ENCODE measurements at regions not wholly inside any gene's neighbourhood (a gene's known extent, or its start where the extent isn't known, plus 50 kb on each side); places are given as distances from the start of the nearest gene placed in this dataset.
"Not testable (repeated sequence)": the region's sequence is repeated elsewhere in the genome, so short reads cannot be mapped to it uniquely, and the experiment has no call there.

- intact Hi-C loops (cut with micrococcal nuclease; ENCODE audit: unreplicated experiment), result no loop called here
- Mint-ChIP-seq H3K27me3 (ENCODE audit: unreplicated experiment) (no peaks in the 10 kb centered on the region), H3K4me3 (ENCODE audit: low read depth, unreplicated experiment) (no peak overlapping the region), H3K27ac (ENCODE audit: unreplicated experiment) (no peak overlapping the region), H3K4me1 (ENCODE audit: low read depth, unreplicated experiment) (no peaks in the 10 kb centered on the region), H3K9me3 (ENCODE audit: low read depth, unreplicated experiment) (no peaks in the 10 kb centered on the region), H3K36me3 (ENCODE audit: insufficient read depth, unreplicated experiment) (no peaks in the 10 kb centered on the region)
- TF ChIP-seq CTCF (IDR thresholded peaks at IDR 0.05; ENCODE audit: unreplicated experiment), result no peak
- DNase-seq, result no peak
- CTCF ChIA-PET, result no interaction called here
- BruUV-seq (replicated peaks), result no TSS peak
Observed at GRCh38 chr10:45557275-45557905, 115.2 kb downstream of the ZFAND4 start.

GRCh38 chr10:45555795-45556194 is 116.8 kb downstream of the ZFAND4 start:
- H3K36me3 Mint-ChIP-seq (ENCODE audit: insufficient read depth, unreplicated experiment), result no peaks in the 10 kb centered on the region
- BruUV-seq (replicated peaks), result no TSS peak
- DNase-seq, result no peak
- CTCF ChIA-PET, result interaction anchor here (0.7 kb wide), 1 partner anchor 1288 kb away, joined by 3 read pairs; no protein-coding TSS in a partner anchor
- no peak for TF ChIP-seq CTCF (IDR thresholded peaks at IDR 0.05; ENCODE audit: unreplicated experiment)
- H3K4me1 Mint-ChIP-seq (ENCODE audit: low read depth, unreplicated experiment), result no peaks in the 10 kb centered on the region
- H3K27me3 Mint-ChIP-seq (ENCODE audit: unreplicated experiment), result no peaks in the 10 kb centered on the region
- intact Hi-C loops (cut with micrococcal nuclease; ENCODE audit: unreplicated experiment), result no loop called here
- no peaks in the 10 kb centered on the region for H3K9me3 Mint-ChIP-seq (ENCODE audit: low read depth, unreplicated experiment)
- no peak overlapping the region for H3K27ac Mint-ChIP-seq (ENCODE audit: unreplicated experiment)
- no peak overlapping the region for H3K4me3 Mint-ChIP-seq (ENCODE audit: low read depth, unreplicated experiment)

- intact Hi-C loops (cut with micrococcal nuclease; ENCODE audit: unreplicated experiment), result not testable (repeated sequence)
Observed at GRCh38 chr10:45555332-45555731, 117.2 kb downstream of the ZFAND4 start.

GRCh38 chr10:45553613-45554012 is 119.0 kb downstream of the ZFAND4 start:
- CTCF ChIA-PET, result no interaction called here
- H3K27ac Mint-ChIP-seq (ENCODE audit: unreplicated experiment), result no peak overlapping the region
- no peak overlapping the region for H3K4me3 Mint-ChIP-seq (ENCODE audit: low read depth, unreplicated experiment)
- no TSS peak for BruUV-seq (replicated peaks)
- H3K4me1 Mint-ChIP-seq (ENCODE audit: low read depth, unreplicated experiment), result no peaks in the 10 kb centered on the region
- H3K27me3 Mint-ChIP-seq (ENCODE audit: unreplicated experiment), result no peaks in the 10 kb centered on the region
- DNase-seq, result no peak
- TF ChIP-seq CTCF (IDR thresholded peaks at IDR 0.05; ENCODE audit: unreplicated experiment), result no peak
- H3K9me3 Mint-ChIP-seq (ENCODE audit: low read depth, unreplicated experiment), result no peaks in the 10 kb centered on the region
- no peaks in the 10 kb centered on the region for H3K36me3 Mint-ChIP-seq (ENCODE audit: insufficient read depth, unreplicated experiment)
- intact Hi-C loops (cut with micrococcal nuclease; ENCODE audit: unreplicated experiment), result no loop called here

More at GRCh38 chr10:45555332-45555731, 117.2 kb downstream of the ZFAND4 start:
- H3K4me1 Mint-ChIP-seq (ENCODE audit: low read depth, unreplicated experiment); BruUV-seq (replicated peaks); H3K9me3 Mint-ChIP-seq (ENCODE audit: low read depth, unreplicated experiment); DNase-seq; H3K27ac Mint-ChIP-seq (ENCODE audit: unreplicated experiment); H3K4me3 Mint-ChIP-seq (ENCODE audit: low read depth, unreplicated experiment); H3K27me3 Mint-ChIP-seq (ENCODE audit: unreplicated experiment); H3K36me3 Mint-ChIP-seq (ENCODE audit: insufficient read depth, unreplicated experiment): not testable (repeated sequence)
- CTCF ChIA-PET, result interaction anchor here (0.6 to 0.7 kb wide), 2 partner anchors 13 to 1288 kb away, joined by 3 to 4 read pairs; no protein-coding TSS in a partner anchor

- no peak for DNase-seq
- CTCF ChIA-PET, result no interaction called here
- TF ChIP-seq CTCF (IDR thresholded peaks at IDR 0.05; ENCODE audit: unreplicated experiment), result no peak
- Mint-ChIP-seq H3K27me3 (ENCODE audit: unreplicated experiment) (no peaks in the 10 kb centered on the region), H3K4me3 (ENCODE audit: low read depth, unreplicated experiment) (no peak overlapping the region), H3K4me1 (ENCODE audit: low read depth, unreplicated experiment) (no peaks in the 10 kb centered on the region), H3K9me3 (ENCODE audit: low read depth, unreplicated experiment) (no peaks in the 10 kb centered on the region), H3K27ac (ENCODE audit: unreplicated experiment) (no peak overlapping the region), H3K36me3 (ENCODE audit: insufficient read depth, unreplicated experiment) (no peaks in the 10 kb centered on the region)
- no TSS peak for BruUV-seq (replicated peaks)
- intact Hi-C loops (cut with micrococcal nuclease; ENCODE audit: unreplicated experiment), result no loop called here
Observed at GRCh38 chr10:45553155-45553554, 119.4 kb downstream of the ZFAND4 start.

All from Calu3 (cell line).